DMS 273 treated with DMSO at 0.1 percent for 48 hours (cell line): ENCODE measurements at regions not wholly inside any gene's neighbourhood (a gene's known extent, or its start where the extent isn't known, plus 50 kb on each side); places are given as distances from the start of the nearest gene placed in this dataset.
"Not testable (repeated sequence)": the region's sequence is repeated elsewhere in the genome, so short reads cannot be mapped to it uniquely, and the experiment has no call there.

Experiments used
- DNase-seq: peaks from one replicate; lab custom pipeline; 2025; lab: John Stamatoyannopoulos, UW

DNA sequence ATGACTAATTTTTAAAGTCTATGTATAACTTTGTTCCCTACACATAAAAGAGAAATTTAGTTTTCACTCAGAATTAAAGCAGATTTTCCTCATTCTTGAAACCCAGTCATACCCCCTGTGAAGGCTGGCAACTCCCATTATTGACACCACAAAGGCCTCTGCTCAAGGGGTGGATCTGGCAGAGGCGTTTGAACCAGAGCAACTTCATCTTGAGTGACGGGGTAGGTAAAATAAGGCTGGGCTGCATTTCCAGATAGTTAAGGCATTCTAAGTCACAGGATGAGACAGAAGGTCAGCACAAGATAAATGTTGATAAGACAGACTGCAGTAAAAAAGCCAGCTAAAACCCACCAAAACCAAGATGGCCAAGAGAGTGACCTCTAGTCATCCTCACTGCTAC, 177.2 kb upstream of the OR13F1 start:
- DNase-seq = no peak

DNA sequence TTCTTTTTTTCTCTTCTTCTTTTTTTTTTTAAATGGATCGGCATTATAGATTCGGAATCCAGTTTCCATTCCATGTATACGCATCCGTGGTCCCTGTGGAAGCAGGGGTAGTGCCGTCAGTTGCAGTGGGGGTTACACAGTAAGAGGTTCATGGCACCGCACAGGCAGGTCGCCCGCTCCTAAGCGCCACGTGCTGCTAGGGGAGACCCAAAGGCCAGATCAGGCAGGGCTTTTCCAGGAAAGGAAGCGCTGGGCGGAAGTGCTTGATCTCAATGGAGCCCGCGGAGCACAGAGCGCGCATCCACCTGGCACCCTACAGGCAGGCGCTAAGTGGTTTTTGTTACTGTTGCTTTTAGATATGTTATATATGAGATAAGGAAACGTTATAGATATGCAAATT, 174.8 kb upstream of the OR13F1 start:
- no peak for DNase-seq

DNA sequence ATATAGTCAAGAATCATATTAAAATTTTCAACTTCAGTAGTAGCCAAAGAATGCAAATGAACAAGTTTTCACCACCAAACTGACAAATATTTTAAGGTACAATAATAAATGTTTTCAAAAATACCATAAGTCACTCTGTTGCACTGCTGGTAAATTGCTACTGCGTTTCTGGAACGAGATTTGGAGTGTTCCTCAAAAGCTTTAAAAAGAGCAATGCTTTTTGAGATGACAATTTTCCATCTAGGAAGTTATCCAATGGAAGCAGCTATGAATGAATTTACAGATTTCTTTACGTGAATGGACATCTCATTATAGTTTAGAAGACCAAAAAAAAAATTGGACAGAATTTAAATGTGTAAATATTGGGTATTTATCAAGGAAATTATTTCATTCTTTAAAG, 173.2 kb upstream of the OR13F1 start:
- DNase-seq = no peak

DNA sequence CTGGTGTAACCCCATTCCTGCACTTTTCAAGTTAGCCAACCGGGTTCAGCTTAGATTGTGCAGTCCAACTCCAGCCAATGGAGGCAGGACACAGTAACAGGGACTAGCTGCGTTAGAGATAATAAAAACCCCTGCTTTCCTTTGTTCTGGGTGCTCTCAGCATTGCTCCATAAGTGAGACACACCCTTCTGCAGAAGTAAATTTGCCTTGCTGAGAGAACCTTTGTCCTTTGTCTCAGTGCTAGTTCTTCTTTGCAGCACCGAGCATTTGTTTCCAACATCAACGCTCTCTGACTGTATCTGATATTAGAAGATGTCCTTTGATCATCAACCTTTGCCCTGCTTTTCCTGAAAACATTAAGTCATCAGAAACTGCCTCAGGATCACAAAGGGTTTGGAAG, 169.5 kb upstream of the OR13F1 start:
- DNase-seq = no peak

DNA sequence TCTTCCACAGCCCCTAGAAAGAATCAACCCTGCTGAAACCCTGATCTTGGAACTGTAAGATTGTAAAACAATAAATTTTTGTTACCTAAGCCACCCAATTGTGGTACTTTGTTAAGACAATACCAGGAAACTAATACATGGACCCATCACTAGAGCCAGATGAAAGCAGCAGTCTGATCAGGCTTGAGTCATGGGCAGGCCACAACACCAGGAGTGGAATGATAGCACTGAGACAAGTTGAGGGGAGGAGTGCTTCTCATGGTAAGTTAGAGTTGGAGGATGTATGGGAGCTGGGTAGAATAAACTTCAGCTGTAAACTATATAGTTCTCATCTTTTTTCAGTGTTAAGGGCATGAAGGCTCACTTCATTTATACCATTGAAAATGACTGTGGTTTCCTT, 164.4 kb upstream of the OR13F1 start:
- no peak for DNase-seq

DNA sequence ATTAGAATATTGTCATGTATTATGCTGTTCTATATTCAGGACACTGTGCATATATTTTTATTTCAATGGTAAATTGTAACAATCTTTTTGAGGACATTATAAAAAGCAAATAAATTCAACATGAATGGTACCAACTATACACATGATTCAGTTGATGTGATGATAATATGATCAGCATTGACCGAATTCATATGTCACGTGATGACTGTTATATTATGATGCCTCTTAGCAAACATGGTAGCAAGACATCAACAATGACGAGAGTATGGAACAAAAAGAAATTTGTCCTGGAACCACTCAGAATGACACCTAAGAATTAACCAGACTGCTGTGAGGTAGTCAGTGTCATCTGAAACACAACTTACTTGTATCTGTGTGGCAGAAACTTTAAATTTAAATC, 161.5 kb upstream of the OR13F1 start:
- no peak for DNase-seq

DNA sequence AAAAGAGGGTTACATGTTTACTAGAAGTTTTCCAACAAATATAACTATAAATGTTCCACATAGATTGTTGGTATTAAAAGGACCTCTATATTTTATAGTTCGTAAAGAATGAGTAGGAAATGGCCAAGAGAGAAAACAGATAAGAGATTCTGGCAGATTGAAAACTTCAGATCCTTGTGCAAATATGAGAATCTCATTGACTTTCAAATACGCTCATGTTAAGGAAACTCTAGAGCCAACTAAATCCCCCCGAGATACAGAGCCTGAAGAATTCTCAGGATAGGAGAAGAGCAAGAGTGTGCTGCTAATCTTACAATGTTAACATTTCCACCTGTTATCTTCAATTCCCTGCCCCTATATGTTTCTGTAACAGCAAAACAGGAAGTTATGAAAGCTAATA, 159.0 kb upstream of the OR13F1 start:
- no peak for DNase-seq

DNA sequence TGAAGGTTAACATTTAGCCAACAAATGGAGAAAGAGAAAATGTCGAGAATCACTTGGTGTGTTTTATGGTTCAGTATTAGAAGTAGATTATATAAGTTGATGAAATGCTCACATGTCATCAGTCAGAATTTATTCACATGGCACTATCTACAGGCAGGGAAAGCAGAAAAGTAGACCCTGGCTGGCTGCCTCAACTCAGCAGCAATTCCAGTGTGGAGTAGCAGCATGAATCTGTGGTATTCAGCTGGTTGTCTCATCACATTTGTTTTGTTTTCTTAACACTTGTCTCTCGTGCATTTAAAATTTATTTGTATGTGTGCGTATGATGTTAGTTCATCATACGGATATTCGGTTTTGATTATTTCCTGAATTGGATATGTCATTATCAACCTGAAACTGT, 153.5 kb upstream of the OR13F1 start:
- no peak for DNase-seq

DNA sequence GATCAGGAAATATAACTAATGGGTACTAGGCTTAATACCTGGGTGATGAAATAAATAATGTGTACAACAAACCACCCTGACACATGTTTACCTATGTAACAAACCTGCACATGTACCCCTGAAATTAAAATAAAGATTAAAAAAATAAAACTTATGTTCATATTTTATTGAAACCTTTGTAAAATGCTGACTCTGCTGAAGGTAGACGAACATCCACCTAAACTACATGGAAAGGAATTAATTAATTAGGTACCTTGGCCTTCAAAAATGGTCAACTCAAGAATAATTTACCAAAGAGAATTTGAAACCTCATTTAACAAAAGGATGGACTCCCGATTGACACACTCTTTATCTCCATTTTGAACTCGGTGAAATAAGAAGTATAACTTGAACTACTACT, 152.3 kb upstream of the OR13F1 start:
- DNase-seq = no peak

DNA sequence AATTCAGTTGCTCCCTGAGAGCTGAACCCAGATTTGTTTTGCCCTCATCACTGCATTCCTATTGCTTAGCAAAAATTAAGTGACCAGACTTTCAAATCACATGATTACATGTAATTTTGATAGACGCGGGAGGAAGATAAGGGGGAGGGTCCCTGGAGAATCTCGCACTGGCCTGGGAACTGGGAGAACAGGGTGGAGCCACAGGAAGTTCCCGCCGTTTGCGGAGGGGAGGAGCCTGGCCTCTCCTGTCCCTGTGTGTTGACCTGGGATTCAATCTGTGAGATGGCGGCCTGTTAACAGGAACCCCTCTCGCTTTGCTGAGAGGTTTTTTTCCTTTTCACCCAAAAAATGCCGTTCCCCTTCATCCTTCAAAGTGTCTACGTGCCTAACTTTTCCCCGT, 142.9 kb upstream of the OR13F1 start:
- no peak for DNase-seq

DNA sequence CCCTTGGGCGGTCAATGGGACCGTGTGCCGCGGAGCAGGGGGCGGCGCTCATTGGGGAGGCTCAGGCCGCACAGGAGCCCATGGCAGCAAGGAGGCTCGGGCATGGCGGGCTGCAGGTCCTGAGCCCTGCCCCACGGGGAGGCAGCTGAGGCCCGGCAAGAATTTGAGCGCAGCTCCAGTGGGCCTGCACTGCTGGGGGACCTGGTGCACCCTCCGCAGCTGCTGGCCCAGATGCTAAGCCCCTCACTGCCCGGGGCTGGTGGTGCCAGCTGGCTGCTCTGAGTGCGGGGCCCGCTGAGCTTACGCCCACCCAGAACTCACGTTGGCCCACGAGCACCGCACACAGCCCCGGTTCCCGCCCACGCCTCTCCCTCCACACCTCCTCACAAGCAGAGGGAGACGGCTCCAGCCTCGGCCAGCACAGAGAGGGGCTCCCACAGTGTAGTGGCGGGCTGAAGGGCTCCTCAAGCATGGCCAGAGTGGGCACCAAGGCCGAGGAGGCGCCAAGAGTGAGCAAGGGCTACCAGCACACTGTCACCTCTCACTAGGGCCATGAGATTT, 141.1 kb upstream of the OR13F1 start:
- DNase-seq = no peak

DNA sequence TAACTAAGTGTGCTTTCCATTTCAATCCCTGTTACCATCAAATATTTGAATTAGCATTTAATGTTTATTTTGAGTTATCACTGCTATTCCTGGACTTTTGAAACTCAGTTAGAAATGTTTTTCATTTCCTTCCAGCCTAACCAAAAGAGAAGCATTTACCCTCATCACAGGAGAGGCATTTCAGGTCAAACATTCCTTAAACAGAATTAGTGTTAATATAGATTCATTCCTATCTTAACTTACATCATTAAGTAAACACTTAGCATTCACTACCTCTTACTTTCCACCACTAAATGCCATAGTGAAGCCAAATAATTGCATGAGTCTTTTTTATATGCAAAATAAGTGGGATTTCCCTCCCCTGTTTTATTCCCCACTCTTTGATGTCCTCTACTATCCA, 136.6 kb upstream of the OR13F1 start:
- DNase-seq = no peak

DNA sequence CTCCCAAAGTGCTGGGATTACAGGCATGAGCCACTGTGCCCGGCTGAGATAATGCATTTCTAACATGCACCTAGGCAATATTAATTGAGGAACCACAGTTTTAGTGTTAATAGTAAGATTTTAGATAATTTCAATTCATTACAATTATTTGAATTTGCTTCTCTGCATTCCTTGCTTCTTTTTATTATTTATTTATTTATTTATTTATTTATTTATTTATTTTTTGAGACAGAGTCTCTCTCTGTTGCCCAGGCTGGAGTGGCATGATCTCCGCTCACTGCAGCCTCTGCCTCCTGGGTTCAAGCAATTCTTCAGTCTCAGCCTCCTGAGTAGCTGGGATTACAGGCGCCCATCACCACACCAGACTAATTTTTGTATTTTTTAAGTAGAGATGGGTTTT, 135.7 kb upstream of the OR13F1 start:
- DNase-seq = not testable (repeated sequence)

DNA sequence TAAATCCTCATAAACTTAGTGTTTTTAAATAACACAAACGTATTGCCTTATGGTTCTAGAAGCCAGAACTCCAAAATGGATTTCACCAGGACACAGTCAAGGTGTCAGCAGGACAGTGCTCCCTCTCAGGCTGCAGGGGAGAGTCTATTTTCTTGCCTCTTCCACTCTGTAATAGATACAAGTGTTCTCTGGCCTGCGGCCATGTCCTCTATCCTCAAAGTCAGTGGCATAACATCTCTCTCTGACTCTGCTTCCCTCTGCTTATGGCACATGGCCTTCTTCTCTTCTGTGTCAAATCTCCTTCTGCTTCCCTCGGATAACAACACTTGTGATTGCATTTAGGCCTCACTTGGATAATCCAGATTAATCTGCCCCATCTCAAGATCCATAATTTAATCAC, 129.4 kb upstream of the OR13F1 start:
- DNase-seq = no peak

DNA sequence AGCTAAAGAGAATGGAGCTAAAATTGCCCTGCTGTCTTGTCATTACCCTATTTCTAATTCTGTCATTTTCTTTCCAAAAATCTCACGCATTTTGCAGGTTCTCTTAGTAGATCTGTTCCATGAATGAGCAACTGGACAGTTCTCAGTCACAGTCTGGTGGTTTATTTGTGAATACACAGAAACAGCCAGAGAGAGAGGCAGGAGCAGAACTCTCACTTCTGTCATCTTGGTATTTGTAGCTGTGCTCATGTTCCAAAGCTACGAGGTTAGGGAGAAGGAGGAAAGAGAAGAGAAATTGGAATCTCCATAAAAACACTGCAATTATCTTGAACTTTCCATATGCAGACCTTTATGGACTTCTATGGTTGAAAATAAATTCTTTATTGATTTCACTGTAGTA, 118.0 kb upstream of the OR13F1 start:
- DNase-seq = no peak

DNA sequence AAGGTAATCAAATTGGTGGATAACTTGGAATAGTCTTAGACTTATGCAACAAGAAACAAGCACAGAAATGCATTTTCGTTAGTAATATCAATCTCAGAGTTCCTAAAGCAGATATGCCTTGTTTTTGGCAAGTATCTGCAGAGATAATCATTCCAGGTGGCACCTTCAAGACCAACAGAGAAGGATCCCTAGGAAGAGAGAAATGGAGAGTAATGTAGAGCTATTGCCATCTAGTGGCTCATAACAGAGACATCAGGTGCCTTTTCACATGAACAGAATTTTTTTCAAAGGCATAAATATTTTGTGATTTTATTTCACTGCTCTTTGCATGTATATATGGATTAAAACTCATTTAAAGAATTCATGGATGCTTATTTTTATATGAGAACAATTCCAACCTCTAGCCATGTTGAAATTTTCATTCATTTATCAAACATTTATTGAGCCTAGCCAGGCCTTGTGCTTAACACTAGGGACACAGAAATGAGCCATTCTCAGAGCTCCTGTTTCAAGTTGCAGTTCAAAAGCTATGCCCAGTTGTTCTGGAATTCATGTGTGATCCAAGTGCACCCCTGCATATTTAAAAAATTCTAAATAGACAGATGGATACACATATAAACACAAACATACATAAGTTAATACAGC, 117.5 kb upstream of the OR13F1 start:
- DNase-seq = peak; percentile 29

DNA sequence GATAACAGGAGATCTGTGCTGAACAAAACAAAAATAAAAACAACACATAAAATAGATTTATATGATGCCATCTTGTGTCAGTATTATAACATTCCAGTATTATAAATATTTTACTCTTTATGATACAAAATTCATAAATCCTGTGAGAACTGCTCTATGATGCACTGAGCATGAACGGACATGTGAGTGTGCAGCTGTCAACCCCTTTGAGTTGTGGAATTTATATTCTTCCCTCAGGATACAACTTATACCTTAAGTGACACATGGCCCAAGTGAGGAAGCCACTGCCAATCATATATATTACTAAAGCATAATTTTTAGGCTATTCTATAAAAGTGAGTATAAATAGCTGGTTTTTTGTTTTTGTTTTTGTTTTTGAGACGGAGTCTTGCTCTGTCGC, 116.0 kb upstream of the OR13F1 start:
- DNase-seq = no peak

DNA sequence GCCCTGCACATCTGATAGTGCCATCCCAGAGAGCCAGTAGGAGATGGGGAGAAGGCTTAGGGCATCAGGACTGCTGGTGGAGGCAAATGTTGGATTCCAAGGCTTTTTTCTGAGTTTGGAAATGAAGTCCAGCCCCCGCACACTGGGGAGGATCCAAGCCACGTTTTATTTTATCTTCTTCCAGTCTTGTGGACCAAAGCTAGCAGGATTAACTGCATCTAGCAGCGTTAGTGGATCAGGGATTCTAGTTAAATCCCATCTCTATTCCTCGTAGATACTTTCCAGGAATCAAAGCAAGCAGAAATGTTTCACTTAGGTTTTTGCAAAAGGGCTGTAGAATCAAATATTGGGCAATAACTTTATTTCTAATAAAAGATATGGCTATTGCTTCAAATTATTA, 114.7 kb upstream of the OR13F1 start:
- no peak for DNase-seq

DNA sequence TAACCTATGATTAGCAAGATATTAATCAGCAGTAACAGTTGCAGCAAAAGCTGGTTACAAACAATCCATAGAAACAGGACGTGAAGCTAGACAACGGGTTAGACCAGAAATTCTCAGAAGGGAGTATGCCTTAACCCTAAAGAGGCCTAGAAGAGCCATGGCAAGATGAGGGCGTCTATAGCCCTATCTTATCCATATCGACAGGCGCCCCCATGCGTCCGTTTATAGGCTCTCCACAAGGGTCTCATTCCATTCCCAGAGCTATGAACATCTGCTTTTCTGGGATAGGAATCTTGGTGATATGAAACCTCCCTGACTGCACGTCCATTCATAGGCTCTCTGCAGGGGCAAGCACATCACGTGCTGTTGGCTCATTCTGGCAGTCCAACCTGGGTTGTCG, 109.2 kb upstream of the OR13F1 start:
- DNase-seq = not testable (repeated sequence)

DNA sequence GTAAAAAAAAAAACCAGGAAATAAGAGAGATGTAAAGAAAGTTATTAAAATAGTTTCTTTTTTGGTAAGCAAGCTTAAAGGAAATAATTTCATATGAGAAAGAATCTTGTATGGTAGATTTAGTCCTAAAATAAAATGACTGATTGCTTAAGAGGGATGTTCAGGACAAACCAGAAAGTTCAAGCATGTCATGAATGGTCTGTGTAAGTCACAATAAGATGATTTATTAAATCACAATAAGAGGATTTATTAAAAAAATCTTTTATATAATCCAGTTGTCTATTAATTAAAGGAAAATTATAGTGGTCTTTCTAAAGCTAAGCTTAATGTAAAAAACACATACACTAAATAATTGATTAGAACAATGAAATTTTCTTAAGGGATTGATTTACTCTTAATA, 91.8 kb upstream of the OR13F1 start:
- no peak for DNase-seq

DNA sequence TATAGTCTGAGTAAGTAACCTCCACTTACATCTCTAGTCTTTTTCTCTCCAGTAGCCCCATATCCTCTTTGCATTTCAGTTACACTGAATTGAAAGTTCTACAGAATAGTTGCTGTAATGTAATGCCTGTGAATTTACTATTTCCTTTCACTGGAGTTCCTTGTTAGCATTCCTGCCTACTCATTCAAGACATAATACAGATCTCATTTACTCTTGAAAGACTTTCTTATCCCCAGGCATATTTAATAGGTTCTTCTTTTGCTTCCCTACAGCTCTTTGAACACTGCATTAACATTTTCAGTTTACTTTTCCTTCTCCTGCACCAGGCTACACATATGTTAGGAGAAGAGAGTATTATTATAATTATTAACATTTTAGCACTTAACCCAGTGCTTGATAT, 87.6 kb upstream of the OR13F1 start:
- DNase-seq = no peak

DNA sequence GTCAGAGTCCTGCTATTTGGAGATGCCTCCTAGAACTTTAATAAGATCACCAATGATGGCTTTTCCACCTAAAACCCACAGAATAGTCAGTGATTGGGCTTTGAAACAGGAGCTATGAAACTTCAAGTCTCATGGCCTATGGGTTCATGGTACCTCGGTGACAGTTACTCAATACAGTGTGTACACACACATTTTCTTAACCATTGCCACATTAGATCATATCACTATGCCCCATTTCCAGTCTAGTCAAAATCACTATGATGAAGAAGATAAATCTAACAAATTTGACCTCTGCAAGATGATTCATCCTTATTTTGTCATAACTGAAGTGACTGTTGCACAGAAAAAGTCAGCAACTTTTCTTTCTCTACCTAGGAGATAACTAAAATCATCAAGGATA, 86.8 kb upstream of the OR13F1 start:
- no peak for DNase-seq

DNA sequence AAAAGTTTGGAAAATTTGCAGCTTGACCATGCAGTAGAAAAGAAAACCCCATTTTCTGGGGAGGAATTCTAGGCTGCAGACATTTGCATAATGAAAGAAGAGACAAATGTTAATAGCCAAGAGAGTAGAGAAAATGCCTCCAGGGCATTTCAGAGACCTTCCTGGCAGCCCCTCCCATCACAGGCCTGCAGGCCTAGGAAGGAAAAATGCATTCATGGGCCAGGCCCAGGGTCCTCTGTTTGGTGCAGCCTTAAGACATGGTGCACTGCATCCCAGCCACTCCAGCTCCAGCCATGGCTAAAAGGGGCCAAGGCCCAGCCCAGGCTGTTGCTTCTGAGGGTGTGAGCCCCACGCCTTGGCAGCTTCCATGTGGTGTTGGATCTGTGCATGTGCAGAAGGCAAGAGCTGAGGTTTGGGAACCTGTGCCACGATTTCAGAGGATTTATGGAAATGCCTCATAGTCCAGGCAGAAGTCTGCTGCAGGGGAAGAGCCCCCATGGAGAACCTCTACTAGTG, 75.0 kb upstream of the OR13F1 start:
- DNase-seq = no peak

DNA sequence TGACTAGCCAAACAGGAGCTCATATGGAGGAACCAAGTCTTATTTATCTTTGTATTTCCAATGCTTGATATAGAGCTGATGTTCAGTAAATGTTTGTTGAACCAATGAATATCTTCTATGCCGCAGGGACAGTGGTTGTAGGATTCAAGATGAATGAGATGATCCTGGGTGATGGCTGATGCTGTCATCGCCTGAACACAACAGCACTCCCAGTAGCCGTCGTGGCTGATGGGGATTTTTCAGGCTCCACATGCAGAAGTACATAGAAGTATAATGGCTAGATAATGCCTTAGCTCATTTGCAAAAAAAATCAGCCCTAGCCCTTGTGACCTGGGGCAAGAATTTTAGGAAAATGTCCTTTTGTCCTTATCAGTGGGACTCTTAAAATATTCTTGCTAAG, 69.0 kb upstream of the OR13F1 start:
- DNase-seq = no peak
